ENCODE measurements at regions not wholly inside any gene's neighbourhood (a gene's known extent, or its start where the extent isn't known, plus 50 kb on each side); places are given as distances from the start of the nearest gene placed in this dataset.
A peak's percentile ranks its signal among the peaks of the same experiment; 100 is the strongest.
"Not testable (repeated sequence)": the region's sequence is repeated elsewhere in the genome, so short reads cannot be mapped to it uniquely, and the experiment has no call there.

DNA sequence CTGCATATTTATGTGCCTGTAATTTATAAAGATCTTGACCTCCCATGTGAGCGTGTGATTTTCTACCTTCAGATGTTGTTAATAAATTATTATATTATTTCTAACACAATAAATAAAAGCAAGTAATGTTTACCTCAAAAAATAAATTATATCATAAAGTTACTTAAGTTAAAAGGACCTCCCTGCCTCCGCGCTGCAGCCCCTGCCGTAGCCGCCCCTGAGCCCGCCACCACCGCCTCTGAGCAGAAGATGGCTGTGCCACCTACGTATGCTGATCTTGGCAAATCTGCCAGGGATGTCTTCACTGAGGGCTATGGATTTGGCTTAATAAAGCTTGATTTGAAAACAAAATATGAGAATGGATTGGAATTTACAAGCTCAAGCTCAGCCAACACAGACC lies 119.6 kb upstream of the BRWD3 start:
- no peak for DNase-seq

- DNase-seq: no peak
Measured at GRCh38 chrX:80917919-80918318, 108.2 kb upstream of the BRWD3 start.

DNA sequence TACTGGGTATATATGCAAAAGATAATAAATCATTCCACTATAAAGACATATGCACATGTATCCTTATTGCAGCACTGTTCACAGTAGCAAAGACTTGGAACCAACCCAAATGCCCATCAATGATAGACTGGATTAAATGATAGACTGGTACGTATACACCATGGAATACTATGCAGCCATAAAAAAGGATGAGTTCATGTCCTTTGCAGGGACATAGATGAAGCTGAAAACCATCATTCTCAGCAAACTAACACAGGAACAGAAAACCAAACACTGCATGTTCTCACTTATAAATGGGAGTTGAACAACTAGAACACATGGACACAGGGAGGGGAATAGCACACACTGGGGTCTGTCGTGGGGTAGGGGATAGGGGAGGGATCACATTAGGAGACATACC lies 102.7 kb upstream of the BRWD3 start:
- not testable (repeated sequence) for DNase-seq

- no peak for DNase-seq
Measured at GRCh38 chrX:80879916-80880315, 70.2 kb upstream of the BRWD3 start.

DNA sequence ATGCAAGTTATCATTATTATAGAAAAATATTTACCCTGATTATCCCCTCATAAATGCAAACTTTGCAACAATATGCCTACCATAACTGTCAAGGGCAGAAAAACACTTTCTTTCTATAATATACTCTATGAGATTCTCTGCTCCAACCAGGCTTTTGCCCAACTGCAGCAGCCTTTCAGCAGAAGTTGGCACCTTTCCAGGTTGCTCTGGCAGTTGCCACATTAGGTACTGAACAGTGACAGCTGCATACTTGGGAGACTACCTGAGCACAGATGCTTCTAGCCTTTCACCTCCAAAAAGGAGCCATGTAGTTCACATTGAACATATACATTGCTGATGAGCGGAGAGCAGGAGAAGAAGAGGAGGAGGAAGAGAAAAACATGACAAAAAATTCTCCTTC lies 69.5 kb upstream of the BRWD3 start:
- peak; percentile 38 for DNase-seq

GRCh38 chrX:80876877-80877276 lies 67.2 kb upstream of the BRWD3 start:
- DNase-seq: peak; percentile 12
